HG02763 (cell line): ENCODE measurements at regions not wholly inside any gene's neighbourhood (a gene's known extent, or its start where the extent isn't known, plus 50 kb on each side); places are given as distances from the start of the nearest gene placed in this dataset.

ENCODE experiments used
- ATAC-seq: cut with Tn5 transposase; IDR thresholded peaks from one replicate; pipeline ENCODE4 v1.9.1; 2021; ENCODE audit warnings: mild to moderate bottlenecking, moderate library complexity; ENCODE audit not compliant: unreplicated experiment

GRCh38 chr20:20832715-20833114 lies 120.3 kb upstream of the RALGAPA2 start:
- no peak for ATAC-seq

GRCh38 chr20:20831794-20832193 lies 119.3 kb upstream of the RALGAPA2 start:
- no peak for ATAC-seq

- no peak for ATAC-seq
These were observed 117.2 kb upstream of the RALGAPA2 start for GRCh38 chr20:20829681-20830080.

GRCh38 chr20:20827992-20828597 lies 115.7 kb upstream of the RALGAPA2 start:
- ATAC-seq, result no peak

- no peak for ATAC-seq
These were observed 112.6 kb upstream of the RALGAPA2 start for GRCh38 chr20:20824924-20825584.

- no peak for ATAC-seq
These were observed 111.0 kb upstream of the RALGAPA2 start for GRCh38 chr20:20823476-20823881.

- ATAC-seq, result no peak
These were observed 109.2 kb upstream of the RALGAPA2 start for GRCh38 chr20:20821484-20822260.

GRCh38 chr20:20820785-20821483 lies 108.5 kb upstream of the RALGAPA2 start:
- ATAC-seq, result no peak

- ATAC-seq, result no peak
These were observed 107.7 kb upstream of the RALGAPA2 start for GRCh38 chr20:20820104-20820503.

- ATAC-seq, result no peak
These were observed 104.7 kb upstream of the RALGAPA2 start for GRCh38 chr20:20816969-20817755.

- no peak for ATAC-seq
These were observed 103.4 kb upstream of the RALGAPA2 start for GRCh38 chr20:20815711-20816455.

- ATAC-seq, result no peak
These were observed 102.2 kb upstream of the RALGAPA2 start for GRCh38 chr20:20814685-20815084.

GRCh38 chr20:20812136-20812535 lies 99.7 kb upstream of the RALGAPA2 start:
- no peak for ATAC-seq

GRCh38 chr20:20808016-20808415 lies 95.6 kb upstream of the RALGAPA2 start:
- ATAC-seq, result no peak

GRCh38 chr20:20806121-20807095 lies 94.0 kb upstream of the RALGAPA2 start:
- no peak for ATAC-seq

- ATAC-seq, result no peak
These were observed 90.6 kb upstream of the RALGAPA2 start for GRCh38 chr20:20803011-20803410.

GRCh38 chr20:20802328-20802727 lies 89.9 kb upstream of the RALGAPA2 start:
- ATAC-seq, result no peak

- no peak for ATAC-seq
These were observed 87.4 kb upstream of the RALGAPA2 start for GRCh38 chr20:20799716-20800312.
